Left colon (tissue), 2 donors: ENCODE measurements at regions not wholly inside any gene's neighbourhood (a gene's known extent, or its start where the extent isn't known, plus 50 kb on each side); places are given as distances from the start of the nearest gene placed in this dataset.
"Not testable (repeated sequence)": the region's sequence is repeated elsewhere in the genome, so short reads cannot be mapped to it uniquely, and the experiment has no call there.

Experiments used
- ATAC-seq: fragments of 200-7000 bp; cut with Tn5 transposase; one replicate; pipeline ENCODE4 v1.9.1; 2020; ENCODE audit warnings: mild to moderate bottlenecking, moderate library complexity
- DNase-seq, 2 donors: peaks; one replicate each; pipeline ENCODE4 v3.0.0-alpha.2; 2020
- intact Hi-C, 2 donors: fragments of 100-400 bp; cut with DNase I in 1 of 2; cut with micrococcal nuclease in 1 of 2; formaldehyde crosslinking; loops; one replicate each; pipeline versions ENCODE4 v1.11.2 to v1.14.0; 2022; cut with DNase I, micrococcal nuclease
- donor health status: DM: no; HTN: no; CAD: no.
- donor health status: DM: yes; HTN: yes; CAD: no.

DNA sequence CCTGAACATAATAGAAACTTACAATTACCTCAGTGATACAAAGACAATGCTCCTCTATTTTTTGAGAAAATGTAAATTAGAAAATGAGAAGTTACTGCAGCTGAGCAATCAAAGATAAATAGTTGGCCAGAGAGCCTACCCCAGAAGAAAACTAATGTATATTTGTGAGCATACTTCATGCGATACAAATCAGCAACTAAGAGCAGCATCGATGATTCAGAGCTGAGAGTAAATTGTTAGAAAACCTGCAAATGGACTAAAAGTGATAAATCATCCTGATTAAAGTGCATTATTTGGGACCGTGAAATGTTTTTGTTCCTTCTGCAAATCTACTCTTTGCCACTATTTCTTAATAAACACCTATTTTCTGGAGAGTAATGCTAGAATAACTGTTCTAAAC lies 285.7 kb downstream of the PPP1R3A start:
- DNase-seq: no peak
- intact Hi-C loops: no loop called here

DNA sequence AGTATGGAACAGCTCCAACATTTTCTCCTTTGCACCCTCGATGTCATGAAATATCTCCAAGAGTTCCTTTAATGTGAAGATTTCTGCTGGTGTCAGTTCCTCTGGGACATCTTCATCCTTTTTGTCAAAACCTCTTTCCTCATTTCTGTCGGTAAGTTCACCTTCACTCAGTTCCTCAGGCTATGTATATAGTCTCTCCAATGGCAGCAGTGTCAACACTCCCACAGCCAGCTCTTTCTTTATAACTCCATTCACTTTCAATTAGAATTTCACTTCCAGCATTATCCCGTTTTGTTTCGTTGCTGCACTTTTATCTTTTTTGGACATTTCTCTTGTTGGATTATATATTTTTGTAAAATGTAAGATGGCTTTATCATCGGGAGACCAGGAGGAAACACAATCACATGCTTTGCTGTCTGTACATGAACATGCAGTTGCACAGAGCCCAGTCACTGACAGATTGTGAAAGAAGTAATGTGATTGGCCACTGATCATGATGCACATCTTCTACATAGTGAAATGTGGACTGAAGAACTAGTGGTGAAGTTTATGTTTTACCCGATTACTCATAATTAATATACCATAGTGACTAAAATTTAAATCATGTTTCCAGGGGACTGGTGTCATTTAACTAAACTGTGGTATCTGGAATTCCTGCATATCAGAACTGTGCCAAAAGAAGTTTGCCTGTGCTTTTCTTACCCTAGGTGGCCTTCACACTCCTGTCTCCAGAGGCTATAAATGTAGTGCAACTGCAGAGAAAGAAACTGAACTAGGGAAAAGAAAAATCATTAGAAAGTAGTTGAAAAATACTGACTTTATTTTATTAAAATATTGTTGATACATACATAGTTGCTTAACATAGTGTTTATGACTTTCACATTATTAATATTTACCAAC lies 289.6 kb downstream of the PPP1R3A start:
- DNase-seq (no peak), ATAC-seq (no peak)
- intact Hi-C loops: no loop called here

More for the DNA sequence above, 285.7 kb downstream of the PPP1R3A start:
- no peak for ATAC-seq

DNA sequence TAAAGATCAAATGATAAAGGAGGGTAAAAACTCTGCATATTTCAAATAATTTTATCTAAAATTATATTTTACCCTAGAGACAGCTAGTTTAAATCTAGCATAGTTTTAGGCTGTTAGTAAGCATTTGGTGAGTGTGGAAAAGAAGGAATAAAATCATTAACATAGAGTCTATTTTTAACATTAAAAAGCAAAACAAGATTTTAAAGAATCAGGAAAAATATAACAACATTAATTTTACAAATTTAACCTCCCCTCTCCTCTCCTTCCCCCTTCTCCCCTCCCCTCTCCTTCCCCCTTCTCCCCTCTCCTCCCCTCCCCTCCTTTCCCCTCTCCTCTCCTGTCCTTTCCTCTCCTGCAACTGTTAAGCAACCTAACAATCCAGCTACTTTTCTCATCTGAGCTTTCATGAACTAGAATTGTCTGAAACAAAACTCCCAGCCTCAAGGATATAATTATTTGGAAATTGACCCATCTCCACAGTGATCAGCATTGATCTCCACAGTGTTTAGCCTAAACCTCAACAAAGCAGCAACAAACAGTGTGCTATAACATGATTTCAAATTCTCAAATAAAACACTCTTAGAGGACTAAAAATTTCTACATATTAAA lies 293.2 kb downstream of the PPP1R3A start:
- no peak for ATAC-seq
- no peak for DNase-seq
- intact Hi-C loops: no loop called here

DNA sequence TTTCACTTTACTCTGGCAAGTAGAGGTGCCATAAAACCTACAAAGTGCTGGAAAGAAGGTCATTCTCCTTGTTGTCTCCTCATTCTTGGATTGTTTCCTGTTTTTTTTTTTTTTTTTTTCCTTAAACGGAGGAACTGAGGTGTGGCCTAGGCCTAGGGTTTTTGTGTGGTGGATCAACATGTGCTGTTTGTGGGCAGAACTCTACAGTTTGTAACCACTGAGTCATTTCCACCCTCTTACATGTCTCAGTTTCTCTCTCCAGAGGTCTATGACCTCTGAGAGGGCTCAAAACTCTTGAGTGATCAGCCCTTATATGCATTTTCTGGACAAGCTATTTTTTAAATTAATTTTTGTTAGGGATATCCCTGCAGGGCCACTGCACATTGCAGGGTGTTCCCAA lies 296.0 kb downstream of the PPP1R3A start:
- intact Hi-C loops: no loop called here
- DNase-seq (no peak), ATAC-seq (no peak)

DNA sequence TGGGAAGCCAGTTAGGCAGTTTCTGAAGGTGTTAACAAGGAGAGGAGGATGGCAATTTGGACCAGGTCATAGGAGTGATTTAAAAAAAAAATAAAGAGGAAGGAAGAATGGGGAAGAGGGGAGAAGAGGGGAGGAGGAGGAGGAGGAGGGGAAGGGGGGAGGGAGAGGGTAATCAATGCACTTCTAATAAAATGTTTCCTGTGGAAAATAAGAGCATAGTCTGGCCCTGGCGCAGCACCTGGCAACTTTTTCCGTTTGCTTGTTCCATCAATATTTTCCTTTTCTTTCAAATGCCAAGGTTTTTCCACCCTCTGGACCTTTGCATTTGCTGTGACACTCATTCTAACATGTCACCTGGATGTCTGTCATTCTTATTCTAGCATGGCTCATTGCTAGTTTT lies 308.2 kb downstream of the PPP1R3A start:
- ATAC-seq (no peak), DNase-seq (no peak)
- intact Hi-C loops: no loop called here

DNA sequence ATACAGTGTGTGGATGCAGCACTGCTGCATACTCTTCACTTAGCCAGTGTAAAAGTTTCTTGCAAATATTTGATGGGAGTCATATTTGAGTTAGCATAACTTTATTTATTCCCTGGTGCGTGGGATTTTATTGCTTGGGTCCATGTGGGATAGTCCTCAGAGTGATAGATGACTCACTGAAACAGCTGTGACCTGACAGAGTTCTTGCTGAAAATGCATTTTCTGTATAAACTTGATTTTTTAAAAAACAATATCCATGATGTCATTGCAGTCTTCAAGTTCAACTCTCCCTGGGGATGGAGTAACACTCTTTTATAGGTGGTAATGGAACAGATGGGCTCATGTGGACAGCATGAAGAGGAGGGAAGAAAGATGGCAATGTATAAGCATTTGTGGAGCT lies 310.0 kb downstream of the PPP1R3A start:
- ATAC-seq (no peak), DNase-seq (no peak)
- intact Hi-C loops: no loop called here

DNA sequence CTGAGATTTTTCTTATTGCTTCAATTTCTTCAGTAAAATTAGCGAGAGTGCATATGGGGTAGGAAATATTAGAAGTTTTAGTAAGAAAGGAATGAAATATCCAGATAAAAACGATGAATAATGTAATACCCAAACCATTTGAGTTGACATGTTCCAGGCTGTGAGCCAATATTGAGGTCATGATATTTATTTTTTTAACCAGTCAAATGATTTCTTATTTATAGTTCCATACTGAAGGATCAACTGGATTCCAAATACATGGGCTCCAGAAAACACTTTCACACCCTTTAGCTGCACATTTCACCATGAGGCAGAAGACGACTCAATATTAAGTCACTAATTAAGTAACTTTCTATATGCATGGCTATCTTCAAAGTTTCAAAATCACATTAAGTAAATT lies 312.5 kb downstream of the PPP1R3A start:
- intact Hi-C loops: no loop called here
- ATAC-seq: no peak

DNA sequence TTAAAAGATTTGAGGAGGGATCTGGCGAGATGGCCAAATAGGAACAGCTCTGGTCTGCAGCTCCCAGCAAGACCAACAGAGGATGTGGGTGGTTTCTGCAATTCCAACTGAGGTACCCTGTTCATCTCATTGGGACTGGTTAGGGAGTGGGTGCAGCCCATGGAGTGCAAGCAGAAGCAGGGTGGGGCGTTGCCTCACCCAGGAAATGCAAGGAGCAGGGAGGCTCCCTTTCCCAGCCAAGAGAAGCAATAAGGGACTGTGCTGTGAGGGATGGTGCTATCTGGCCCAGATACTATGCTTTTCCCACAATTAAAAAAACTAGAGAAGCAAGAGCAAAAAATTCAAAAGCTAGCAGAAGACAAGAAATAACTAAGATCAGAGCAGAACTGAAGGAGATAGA lies 318.4 kb downstream of the PPP1R3A start:
- intact Hi-C loops, DNase-seq, ATAC-seq: not testable (repeated sequence)

More for the DNA sequence above, 312.5 kb downstream of the PPP1R3A start:
- DNase-seq: no peak

DNA sequence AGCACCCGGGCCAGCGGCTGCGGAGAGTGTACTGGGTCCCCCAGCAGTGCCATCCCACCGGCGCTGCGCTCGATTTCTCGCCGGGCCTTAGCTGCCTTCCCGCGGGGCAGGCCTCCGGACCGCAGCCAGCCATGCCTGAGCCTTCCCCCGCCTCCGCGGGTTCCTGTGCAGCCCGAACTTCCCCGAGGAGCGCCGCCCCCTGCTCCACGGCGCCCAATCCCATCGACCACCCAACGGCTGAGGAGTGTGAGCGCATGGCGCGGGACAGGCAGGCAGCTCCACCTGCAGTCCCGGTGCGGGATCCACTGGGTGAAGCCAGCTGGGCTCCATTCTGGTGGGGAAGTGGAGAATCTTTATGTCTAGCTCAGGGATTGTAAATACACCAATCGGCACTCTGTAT lies 325.4 kb downstream of the PPP1R3A start:
- intact Hi-C loops, ATAC-seq, DNase-seq: not testable (repeated sequence)

DNA sequence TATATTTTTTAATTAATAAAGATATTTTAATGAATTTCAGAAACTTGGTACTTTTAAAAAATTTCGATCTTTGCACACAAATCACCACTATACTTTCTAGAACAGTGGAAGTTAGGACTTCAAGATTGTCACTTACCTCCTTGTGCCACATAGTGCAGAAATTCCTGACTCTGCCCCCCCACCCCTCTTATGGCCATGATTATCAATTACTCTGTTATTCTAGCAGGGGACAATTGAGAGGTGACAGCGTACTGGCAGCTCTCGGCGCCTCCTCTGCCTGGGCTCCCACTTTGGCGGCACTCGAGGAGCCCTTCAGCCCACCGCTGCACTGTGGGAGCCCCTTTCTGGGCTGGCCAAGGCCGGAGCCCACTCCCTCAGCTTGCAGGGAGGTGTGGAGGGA lies 325.9 kb downstream of the PPP1R3A start:
- intact Hi-C loops, DNase-seq, ATAC-seq: not testable (repeated sequence)

DNA sequence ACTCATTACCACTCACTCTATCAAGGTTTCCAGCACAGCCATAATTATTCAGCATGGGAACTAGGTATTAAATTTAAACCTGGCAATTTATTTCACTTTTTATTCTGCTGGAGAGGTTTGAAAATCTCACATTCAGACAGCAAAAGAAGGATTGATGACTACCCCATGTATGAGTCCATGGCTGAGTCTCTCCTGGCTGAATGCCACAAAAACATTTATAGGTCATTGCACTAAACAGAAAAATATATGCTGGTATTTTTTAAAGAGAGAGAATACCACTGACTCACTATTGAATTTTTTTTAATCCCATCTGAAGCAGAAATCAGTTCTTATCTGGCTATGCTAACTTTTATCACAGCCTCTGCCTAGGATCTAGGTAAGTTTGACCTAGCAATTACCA lies 336.3 kb downstream of the PPP1R3A start:
- ATAC-seq (no peak), DNase-seq (no peak)
- intact Hi-C loops: no loop called here

DNA sequence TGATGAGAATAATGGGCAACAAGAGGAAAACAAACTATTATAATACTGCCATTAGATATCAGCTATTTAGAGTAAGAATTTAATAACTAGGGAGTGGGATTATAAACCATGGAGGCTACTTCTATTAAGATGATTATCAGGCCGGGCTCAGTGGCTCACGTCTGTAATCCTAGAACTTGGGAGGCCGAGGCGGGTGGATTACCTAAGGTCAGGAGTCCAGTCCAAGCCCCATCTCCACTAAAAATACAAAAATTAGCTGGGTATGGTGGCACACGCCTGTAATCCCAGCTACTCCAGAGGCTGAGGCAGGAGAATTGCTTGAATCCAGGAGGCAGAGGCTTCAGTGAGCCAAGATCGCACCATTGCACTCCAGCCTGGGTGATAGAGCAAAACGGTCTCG lies 355.6 kb downstream of the PPP1R3A start:
- not testable (repeated sequence) for DNase-seq

DNA sequence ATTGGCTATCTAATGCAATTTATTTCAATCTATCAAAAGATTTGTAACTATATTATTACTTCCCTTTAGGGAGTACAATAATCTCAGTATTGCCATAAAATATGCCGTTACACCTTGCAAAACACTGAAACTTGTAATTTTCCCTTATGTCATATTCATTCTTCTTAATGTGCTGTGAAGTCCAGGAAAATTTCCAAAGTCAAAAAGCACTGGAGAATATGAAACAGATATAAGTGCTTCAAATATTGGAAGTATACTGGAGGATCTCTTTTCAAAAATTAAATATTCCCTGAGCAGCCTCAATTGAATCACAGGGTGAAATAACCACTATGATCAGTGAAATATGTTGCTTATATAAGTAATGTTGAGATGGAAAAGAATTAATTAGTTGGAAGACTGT lies 356.0 kb downstream of the PPP1R3A start:
- DNase-seq (no peak), ATAC-seq (no peak)
- intact Hi-C loops: no loop called here

More for the DNA sequence above, 355.6 kb downstream of the PPP1R3A start:
- ATAC-seq, intact Hi-C loops: not testable (repeated sequence)

DNA sequence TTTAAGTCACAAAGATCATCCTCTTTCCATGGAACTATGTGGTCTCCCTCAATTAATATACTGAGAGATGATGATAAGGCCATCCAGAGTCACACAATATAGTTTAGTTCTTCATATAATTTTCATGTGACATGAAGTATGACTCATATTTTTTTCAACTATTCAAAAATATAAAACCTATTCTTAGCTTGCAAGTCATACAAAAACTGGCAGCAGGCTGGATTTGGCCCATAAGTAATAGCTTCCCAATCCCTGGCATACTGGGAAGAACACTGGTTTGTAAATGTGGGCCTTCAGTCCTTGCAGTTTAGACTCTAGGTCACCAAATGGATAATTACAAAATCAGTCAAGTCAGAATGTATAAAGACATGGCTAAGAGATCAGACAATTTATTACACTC lies 356.6 kb downstream of the PPP1R3A start:
- ATAC-seq: no peak
- intact Hi-C loops: no loop called here
- no peak for DNase-seq

DNA sequence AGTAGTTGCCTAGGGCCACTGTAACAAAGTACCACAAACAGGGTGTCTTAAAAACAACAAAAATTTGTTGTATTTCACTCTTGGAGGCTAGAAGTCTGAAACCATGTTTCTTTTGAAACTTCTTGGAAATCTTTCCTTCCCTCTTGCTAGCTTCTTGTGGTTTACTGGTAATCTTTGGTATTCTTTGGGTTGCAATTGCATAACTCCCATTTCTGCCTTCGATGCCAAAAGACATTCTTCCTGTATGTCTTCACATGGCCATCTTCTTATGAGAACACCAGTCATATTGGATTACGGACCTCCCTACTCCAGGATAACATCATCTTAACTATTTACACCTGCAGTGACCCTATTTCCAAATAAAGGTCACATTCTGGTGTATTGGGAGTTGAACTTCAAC lies 357.4 kb downstream of the PPP1R3A start:
- intact Hi-C loops: no loop called here
- no peak for ATAC-seq
- DNase-seq: no peak

DNA sequence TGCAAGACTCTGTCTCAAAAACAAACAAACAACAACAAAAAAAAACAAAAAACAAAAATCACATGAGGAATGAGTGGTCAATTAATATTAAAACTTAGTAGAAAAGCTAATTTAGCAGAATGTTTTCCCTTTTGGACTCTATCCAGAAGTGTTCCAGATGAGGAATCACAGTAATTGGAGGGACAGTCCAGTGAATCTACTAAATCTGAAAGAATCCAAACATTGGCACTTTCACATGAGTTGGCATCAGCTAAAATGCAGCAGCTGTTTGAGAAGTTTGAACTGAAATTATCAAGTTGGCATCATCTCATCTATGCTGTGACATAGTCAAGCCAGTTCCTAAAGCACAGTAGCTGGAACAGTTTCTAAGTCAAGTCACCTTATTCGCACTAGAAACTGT lies 367.8 kb downstream of the PPP1R3A start:
- DNase-seq (no peak), ATAC-seq (no peak)
- intact Hi-C loops: no loop called here

DNA sequence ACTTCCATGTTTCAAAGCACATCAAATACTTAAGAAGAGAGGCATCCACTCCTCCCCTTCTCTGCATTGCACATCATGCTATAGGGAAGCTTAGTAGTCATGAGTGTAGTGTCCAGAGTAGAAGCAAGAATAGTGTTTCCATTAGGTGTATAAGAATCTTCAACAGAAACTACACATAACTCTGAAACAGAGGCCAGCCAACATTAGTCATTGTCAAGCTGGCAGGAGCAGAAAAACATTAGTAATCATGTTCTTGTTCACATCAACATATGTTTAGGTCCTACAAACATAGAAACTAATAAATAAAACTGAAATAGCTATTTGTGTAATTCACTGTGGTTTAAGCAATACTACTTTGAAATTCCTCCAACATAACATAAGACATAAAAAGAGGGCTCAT lies 370.2 kb downstream of the PPP1R3A start:
- intact Hi-C loops: no loop called here
- no peak for ATAC-seq
- no peak for DNase-seq

DNA sequence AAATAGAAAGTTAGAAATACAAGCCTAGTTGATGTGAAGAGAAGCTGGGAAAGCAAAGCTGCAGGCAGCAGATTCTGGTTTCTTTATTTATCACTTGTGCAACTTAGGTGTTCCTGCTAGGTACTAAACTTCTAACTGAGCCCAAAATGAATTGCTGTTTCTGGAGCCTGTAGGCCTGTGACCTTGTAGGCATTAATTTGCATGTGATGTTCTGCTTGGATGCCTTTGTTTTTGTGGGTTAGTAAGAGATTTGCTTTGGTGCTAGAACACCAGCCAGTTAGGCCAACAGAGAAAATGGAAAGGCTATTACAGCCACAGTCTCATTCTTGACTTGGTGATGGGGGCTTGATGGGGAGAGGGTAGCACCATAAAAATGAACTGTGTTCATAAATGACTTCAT lies 370.7 kb downstream of the PPP1R3A start:
- no peak for DNase-seq
- intact Hi-C loops: no loop called here
- no peak for ATAC-seq

DNA sequence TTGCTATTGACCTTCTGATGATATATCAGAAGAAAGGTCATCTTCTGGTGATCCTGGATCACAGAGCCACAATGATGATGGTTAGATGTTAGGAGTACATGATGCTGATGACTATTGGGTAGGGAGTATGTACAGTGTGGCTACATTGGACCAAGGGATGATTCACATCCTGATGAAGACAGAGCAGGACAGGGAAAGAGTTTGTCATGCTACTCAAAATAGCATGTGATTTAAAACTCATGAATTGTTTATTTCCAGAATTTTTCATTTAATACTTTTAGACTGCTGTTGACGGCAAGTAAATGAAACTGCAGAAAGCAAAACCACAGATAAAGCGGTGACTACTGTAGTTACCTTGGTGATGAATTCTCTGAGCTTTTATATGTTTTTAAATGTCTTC lies 397.3 kb downstream of the PPP1R3A start:
- intact Hi-C loops: no loop called here
- ATAC-seq: no peak
- DNase-seq: no peak

DNA sequence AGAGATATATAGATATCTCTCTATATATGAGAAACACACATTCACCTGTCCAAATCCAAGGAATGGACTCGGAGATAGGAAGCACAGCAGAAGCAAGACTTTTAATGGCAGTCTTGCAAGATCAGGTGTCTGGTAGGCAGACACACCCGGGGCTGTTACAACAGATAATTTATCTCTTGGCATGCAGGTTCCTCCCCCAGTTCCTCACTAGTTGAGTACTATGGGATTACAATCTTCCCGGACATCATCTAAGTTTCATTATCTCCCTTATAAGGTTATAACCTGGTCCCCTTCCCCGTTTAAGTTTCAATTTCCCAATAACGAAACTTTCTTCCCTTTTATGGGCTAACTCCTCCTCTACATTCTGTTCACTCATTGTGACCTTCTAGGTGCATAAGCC lies 399.3 kb downstream of the PPP1R3A start:
- intact Hi-C loops: no loop called here
- DNase-seq (no peak), ATAC-seq (no peak)
